H1 (cell line): ENCODE measurements at regions not wholly inside any gene's neighbourhood (a gene's known extent, or its start where the extent isn't known, plus 50 kb on each side); places are given as distances from the start of the nearest gene placed in this dataset.

Experiments
- CTCF ChIA-PET: fragments of 300-600 bp; sonication (Branson Sonifier 250); formaldehyde crosslinking; loops from one replicate; lab custom pipeline; 2021; ENCODE audit not compliant: partially characterized antibody; lab: Charles Lee
- POLR2A ChIA-PET: fragments of 300-600 bp; sonication (Branson Sonifier 250); formaldehyde crosslinking; loops from one replicate; lab custom pipeline; 2021; ENCODE audit warnings: inconsistent platforms; ENCODE audit not compliant: partially characterized antibody; lab: Charles Lee
- DNase-seq, 2 experiments: peaks; one replicate each; pipeline versions ENCODE4 v3.0.0 to v3.0.0-alpha.2; 2010 to 2022; ENCODE audit warnings: low spot score in 2 of 2, low read depth in 1 of 2, mixed read lengths in 1 of 2
- FAIRE-seq: peaks from 2 replicates; lab custom pipeline; 2011; peaks lifted over from hg19 to GRCh38; lab: Jason Lieb, UNC
- H2AFZ ChIP-seq: 2 replicates; pipeline ENCODE4 v1.8.1; 2012; ENCODE audit warnings: low read length, inconsistent platforms
- H2AK5ac ChIP-seq: 2 replicates; pipeline ENCODE4 v1.6.1; 2013; ENCODE audit warnings: low read depth, low read length
- H2BK120ac ChIP-seq: replicated peaks from 2 replicates; pipeline ENCODE3; 2013; ENCODE audit warnings: low read depth, low read length, inconsistent platforms
- H2BK12ac ChIP-seq: 2 replicates; pipeline ENCODE4 v1.6.1; 2013; ENCODE audit warnings: low read depth, low read length
- H2BK15ac ChIP-seq: 2 replicates; pipeline ENCODE4 v1.6.1; 2013; ENCODE audit warnings: low read length
- H2BK20ac ChIP-seq: 2 replicates; pipeline ENCODE4 v1.6.1; 2013; ENCODE audit warnings: low read length
- H2BK5ac ChIP-seq: 2 replicates; pipeline ENCODE4 v1.6.1; 2013; ENCODE audit warnings: low read depth, low read length
- H3K14ac ChIP-seq: 2 replicates; pipeline ENCODE4 v1.6.1; 2013; ENCODE audit warnings: inconsistent platforms; ENCODE audit not compliant: insufficient read length
- H3K18ac ChIP-seq: 2 replicates; pipeline ENCODE4 v1.6.1; 2013; ENCODE audit warnings: low read length; ENCODE audit errors: extremely low read depth
- H3K23ac ChIP-seq: 2 replicates; pipeline ENCODE4 v1.6.1; 2013; ENCODE audit warnings: inconsistent platforms; ENCODE audit not compliant: insufficient read length
- H3K23me2 ChIP-seq: 2 replicates; pipeline ENCODE4 v1.6.1; 2013; ENCODE audit warnings: low read depth, low read length
- H3K27ac ChIP-seq: 2 replicates; pipeline ENCODE4 v1.6.1; 2011; ENCODE audit warnings: low read depth, low read length, inconsistent platforms
- H3K27me3 ChIP-seq, 4 experiments: replicated peaks in 1 of 4; 1 replicate in 1 of 4; 2 replicates in 3 of 4; pipeline versions ENCODE4 v1.6.1 to v1.8.1; 2011 to 2013; ENCODE audit warnings: low read length in 3 of 4, mild to moderate bottlenecking in 3 of 4, inconsistent platforms in 2 of 4, mixed read lengths in 2 of 4, moderate library complexity in 1 of 4; ENCODE audit not compliant: control insufficient read depth in 3 of 4, insufficient read depth in 3 of 4; ENCODE audit errors: extremely low read depth in 1 of 4
- H3K36me3 ChIP-seq, 4 experiments: 2 replicates each; pipeline versions ENCODE4 v1.6.1 to v1.8.1; 2011 to 2013; ENCODE audit warnings: mild to moderate bottlenecking in 4 of 4, low read length in 3 of 4, moderate library complexity in 2 of 4, control low read depth in 1 of 4, inconsistent platforms in 1 of 4; ENCODE audit not compliant: insufficient read depth in 4 of 4, control insufficient read depth in 2 of 4
- H3K4ac ChIP-seq: replicated peaks from 2 replicates; pipeline ENCODE3; 2013; ENCODE audit warnings: low read length, low read depth, mixed read lengths, inconsistent platforms; ENCODE audit not compliant: insufficient read length
- H3K4me1 ChIP-seq, 4 experiments: replicated peaks in 1 of 4; 1 replicate in 1 of 4; 2 replicates in 3 of 4; pipeline versions ENCODE4 v1.6.1 to v1.8.1; 2011 to 2013; ENCODE audit warnings: low read length in 3 of 4, inconsistent platforms in 2 of 4, mixed read lengths in 1 of 4; ENCODE audit not compliant: insufficient read depth in 4 of 4, control insufficient read depth in 3 of 4
- H3K4me2 ChIP-seq, 2 experiments: 2 replicates each; pipeline versions ENCODE4 v1.6.1 to v1.8.1; 2011 to 2013; ENCODE audit warnings: low read depth in 2 of 2, low read length in 2 of 2, control low read depth in 1 of 2, inconsistent platforms in 1 of 2, mild to moderate bottlenecking in 1 of 2; ENCODE audit not compliant: insufficient read depth in 1 of 2
- H3K4me3 ChIP-seq, 4 experiments: fragments of 200-600, 300-600 bp in 1 of 4; sonication (generic), shearing (Covaris generic), sonication (Bioruptor Twin) in 1 of 4; 2 replicates each; pipeline versions ENCODE4 v1.5.1 to v1.8.1; 2011 to 2016; ENCODE audit warnings: low read length in 4 of 4, low read depth in 3 of 4, control low read depth in 2 of 4, inconsistent platforms in 2 of 4, mild to moderate bottlenecking in 2 of 4, mixed read lengths in 1 of 4, moderate library complexity in 1 of 4; ENCODE audit not compliant: insufficient read depth in 2 of 4; ENCODE audit errors: extremely low read depth in 1 of 4
- H3K56ac ChIP-seq: replicated peaks from 2 replicates; pipeline ENCODE3; 2013; ENCODE audit warnings: low read depth, mild to moderate bottlenecking, mixed read lengths, low read length, inconsistent platforms; ENCODE audit not compliant: insufficient read length
- H3K79me1 ChIP-seq: 2 replicates; pipeline ENCODE4 v1.6.1; 2013; ENCODE audit warnings: low read depth, low read length, control low read depth
- H3K79me2 ChIP-seq, 2 experiments: 2 replicates each; pipeline versions ENCODE4 v1.6.1 to v1.8.1; 2012 to 2013; ENCODE audit warnings: low read length in 2 of 2, mild to moderate bottlenecking in 2 of 2, inconsistent platforms in 1 of 2; ENCODE audit not compliant: insufficient read depth in 2 of 2, control insufficient read depth in 1 of 2
- H3K9ac ChIP-seq, 4 experiments: replicated peaks in 1 of 4; 1 replicate in 1 of 4; 2 replicates in 3 of 4; pipeline versions ENCODE4 v1.6.1 to v1.8.1; 2011 to 2013; ENCODE audit warnings: low read depth in 3 of 4, low read length in 3 of 4, control low read depth in 2 of 4, mild to moderate bottlenecking in 2 of 4, moderate library complexity in 2 of 4, inconsistent platforms in 1 of 4; ENCODE audit errors: extremely low read depth in 1 of 4
- H3K9me3 ChIP-seq, 2 experiments: 2 replicates each; pipeline versions ENCODE4 v1.6.1 to v1.8.1; 2012 to 2013; ENCODE audit warnings: mild to moderate bottlenecking in 2 of 2, moderate library complexity in 2 of 2, control low read depth in 1 of 2, inconsistent platforms in 1 of 2, low read depth in 1 of 2, low read length in 1 of 2, mixed read lengths in 1 of 2; ENCODE audit not compliant: insufficient read depth in 2 of 2
- H4K20me1 ChIP-seq, 2 experiments: replicated peaks in 1 of 2; 2 replicates each; pipeline versions ENCODE3 to v1.8.1; 2011 to 2013; ENCODE audit warnings: inconsistent platforms in 2 of 2, low read length in 2 of 2, mild to moderate bottlenecking in 1 of 2; ENCODE audit not compliant: insufficient read depth in 2 of 2, control insufficient read depth in 1 of 2
- H4K5ac ChIP-seq: 2 replicates; pipeline ENCODE4 v1.6.1; 2013; ENCODE audit warnings: low read length, low read depth, mixed read lengths, inconsistent platforms; ENCODE audit not compliant: insufficient read length
- H4K8ac ChIP-seq: 2 replicates; pipeline ENCODE4 v1.8.0; 2013; ENCODE audit warnings: mild to moderate bottlenecking, moderate library complexity, low read length, inconsistent platforms; ENCODE audit not compliant: insufficient read depth; ENCODE audit errors: extremely low read depth
- H4K91ac ChIP-seq: replicated peaks from 2 replicates; pipeline ENCODE3; 2013; ENCODE audit warnings: low read length, mixed read lengths, inconsistent platforms; ENCODE audit not compliant: insufficient read length
- ASH2L ChIP-seq: fragments of 200-600, 300-600 bp; sonication (generic); IDR thresholded peaks from one replicate; pipeline ENCODE4 v1.7.1; 2017; ENCODE audit warnings: low read length
- ATF3 ChIP-seq: IDR thresholded peaks from 2 replicates; pipeline ENCODE4 v1.6.1; 2011; ENCODE audit warnings: low read depth, mild to moderate bottlenecking, low read length; ENCODE audit not compliant: insufficient read depth
- CHD1 ChIP-seq: IDR thresholded peaks from 2 replicates; pipeline ENCODE4 v1.6.1; 2012; ENCODE audit warnings: low read depth, low read length, improper control_type of control experiment
- CHD2 ChIP-seq: IDR thresholded peaks from 2 replicates; pipeline ENCODE4 v1.6.1; 2012; ENCODE audit warnings: low read length, improper control_type of control experiment
- CREB1 ChIP-seq: IDR thresholded peaks from 2 replicates; pipeline ENCODE4 v1.6.1; 2012; ENCODE audit warnings: inconsistent platforms
- CTBP2 ChIP-seq: IDR thresholded peaks from 2 replicates; pipeline ENCODE4 v1.7.0; 2011; ENCODE audit warnings: borderline replicate concordance, mild to moderate bottlenecking, moderate library complexity, mixed read lengths, low read length; ENCODE audit not compliant: insufficient read depth, insufficient read length
- EZH2 ChIP-seq: fragments of 200-600 bp; sonication (generic); IDR thresholded peaks from 2 replicates; pipeline ENCODE4 v1.7.1; 2012; ENCODE audit warnings: low read depth, mild to moderate bottlenecking, moderate library complexity, low read length, inconsistent platforms; ENCODE audit not compliant: severe bottlenecking
- FOSL1 ChIP-seq: IDR thresholded peaks from 2 replicates; pipeline ENCODE4 v1.6.1; 2011; ENCODE audit warnings: mild to moderate bottlenecking, low read depth, low read length, moderate library complexity; ENCODE audit not compliant: insufficient read depth
- PHF8 ChIP-seq: fragments of 200-600 bp; sonication (generic); conservative IDR thresholded peaks from 2 replicates; pipeline ENCODE4 v1.7.1; 2012; ENCODE audit warnings: low read depth, mild to moderate bottlenecking, inconsistent platforms, low read length, moderate library complexity
- SAP30 ChIP-seq: fragments of 300-600 bp; sonication (generic); IDR thresholded peaks from 2 replicates; pipeline ENCODE4 v1.7.1; 2012; ENCODE audit warnings: low read length, moderate library complexity, mild to moderate bottlenecking, inconsistent platforms; ENCODE audit not compliant: insufficient read depth, insufficient replicate concordance
- SIN3A ChIP-seq, 2 experiments: IDR thresholded peaks in 1 of 2; conservative IDR thresholded peaks in 1 of 2; 2 replicates each; pipeline ENCODE4 v1.6.1; 2011 to 2012; ENCODE audit warnings: low read length in 2 of 2, improper control_type of control experiment in 1 of 2, low read depth in 1 of 2, mild to moderate bottlenecking in 1 of 2
- TAF1 ChIP-seq: IDR thresholded peaks from 2 replicates; pipeline ENCODE4 v1.6.1; 2011; ENCODE audit warnings: mild to moderate bottlenecking, low read depth, low read length
- TBP ChIP-seq: IDR thresholded peaks from 2 replicates; pipeline ENCODE4 v1.6.1; 2011; ENCODE audit warnings: low read depth, low read length, improper control_type of control experiment
- YY1 ChIP-seq: IDR thresholded peaks from 2 replicates; pipeline ENCODE4 v1.6.1; 2011; ENCODE audit warnings: low read depth, mild to moderate bottlenecking, low read length
- WGBS, 2 experiments: shearing (Covaris generic) in 1 of 2; methylation state at CpG; one replicate each; pipeline versions ENCODE4 v1.1.6 to v1.1.7; 2013 to 2015; ENCODE audit warnings: low lambda C conversion rate in 2 of 2, mixed read lengths in 2 of 2, inconsistent platforms in 1 of 2, low coverage in 1 of 2, missing lambda C conversion rate in 1 of 2; ENCODE audit not compliant: insufficient replicate concordance in 2 of 2, insufficient coverage in 1 of 2, insufficient read length in 1 of 2; ENCODE audit errors: extremely low coverage in 1 of 2, missing lambda C conversion rate in 1 of 2; 5-methylcytosine and 5-hydroxymethylcytosine counted together

GRCh38 chr11:15390857-15391256 lies 276.1 kb downstream of the INSC start:
- H2BK15ac ChIP-seq = no peak overlapping the region
- H3K27ac ChIP-seq = no peak overlapping the region
- H3K27me3 ChIP-seq = no peaks in the 10 kb centered on the region
- WGBS, 2 experiments = no CpG with 5 or more reads among the region's 1 CpG
- H3K56ac ChIP-seq = no peak overlapping the region
- H3K36me3 ChIP-seq = no peaks in the 10 kb centered on the region
- no peak overlapping the region for H3K23ac ChIP-seq
- no peaks in the 10 kb centered on the region for H3K79me2 ChIP-seq
- no peak overlapping the region for H4K5ac ChIP-seq
- ChIA-PET POLR2A (no interaction called here), CTCF (no interaction called here)
- no peak overlapping the region for H3K14ac ChIP-seq
- no peak for DNase-seq
- H2BK120ac ChIP-seq = no peak overlapping the region
- no peak overlapping the region for H2AFZ ChIP-seq
- no peaks in the 10 kb centered on the region for H3K23me2 ChIP-seq
- H4K20me1 ChIP-seq = no peaks in the 10 kb centered on the region
- H4K8ac ChIP-seq = no peak overlapping the region
- H3K18ac ChIP-seq = no peak overlapping the region
- no peak overlapping the region for H3K4ac ChIP-seq
- no peaks in the 10 kb centered on the region for H3K79me1 ChIP-seq
- no peak overlapping the region for H2BK12ac ChIP-seq
- no peak overlapping the region for H3K9ac ChIP-seq
- H3K4me1 ChIP-seq = no peaks in the 10 kb centered on the region
- no peak overlapping the region for H3K4me3 ChIP-seq
- no peak overlapping the region for H3K4me2 ChIP-seq
- no peak for FAIRE-seq
- no peak overlapping the region for H4K91ac ChIP-seq
- H3K9me3 ChIP-seq = no peaks in the 10 kb centered on the region; a peak in 1 of 4 replicates
- no peak overlapping the region for H2BK5ac ChIP-seq
- no peak overlapping the region for H2AK5ac ChIP-seq
- TF ChIP-seq CHD2 = no peak
- no peak for TF ChIP-seq ATF3
- no peak for TF ChIP-seq ASH2L
- no peak for TF ChIP-seq SAP30
- TF ChIP-seq SIN3A (conservative IDR thresholded peaks at IDR 0.05 in 1 of 2, IDR thresholded peaks at IDR 0.05 in 1 of 2; ENCODE audit: low read depth in 1 of 2, low read length in 2 of 2) = no peak
- TF ChIP-seq FOSL1 = no peak
- TF ChIP-seq CHD1 = no peak
- no peak for TF ChIP-seq TAF1
- TF ChIP-seq TBP = no peak
- no peak for TF ChIP-seq PHF8
- no peak for TF ChIP-seq CREB1
- TF ChIP-seq YY1 = no peak
- no peak for TF ChIP-seq CTBP2
- TF ChIP-seq EZH2 = no peak
- H2BK20ac ChIP-seq = no peak overlapping the region
